Omental fat pad (tissue), 3 donors: ENCODE measurements at regions not wholly inside any gene's neighbourhood (a gene's known extent, or its start where the extent isn't known, plus 50 kb on each side); places are given as distances from the start of the nearest gene placed in this dataset.
A peak's percentile ranks its signal among the peaks of the same experiment; 100 is the strongest.

Experiments
- ATAC-seq: fragments of 150-250 bp; one replicate; pipeline ENCODE4 v1.9.1; 2016; ENCODE audit warnings: mild to moderate bottlenecking, moderate library complexity; ENCODE audit not compliant: low FRiP score
- DNase-seq: peaks from one replicate; pipeline ENCODE4 v3.0.0-alpha.2; 2019; ENCODE audit warnings: low spot score
- CTCF ChIP-seq, 3 donors: fragments of 450-650 bp; IDR thresholded peaks; one replicate each; pipeline ENCODE4 v1.5.1; 2016 to 2017; ENCODE audit warnings: antibody characterized with exemption in 3 of 3, mild to moderate bottlenecking in 3 of 3, moderate library complexity in 2 of 3

- ATAC-seq, result no peak
Measured at GRCh38 chr2:8271461-8271860, 410.4 kb upstream of the ID2 start.

GRCh38 chr2:8276026-8276425 lies 405.8 kb upstream of the ID2 start:
- ATAC-seq (no peak), DNase-seq (no peak)
- TF ChIP-seq CTCF (IDR thresholded peaks at IDR 0.05), result no peak

More at GRCh38 chr2:8271461-8271860, 410.4 kb upstream of the ID2 start:
- DNase-seq, result no peak
- TF ChIP-seq CTCF (IDR thresholded peaks at IDR 0.05), result no peak

GRCh38 chr2:8277921-8278571 lies 403.8 kb upstream of the ID2 start:
- TF ChIP-seq CTCF (IDR thresholded peaks at IDR 0.05), result no peak
- ATAC-seq, result peak; percentile 46
- no peak for DNase-seq

- no peak for TF ChIP-seq CTCF (IDR thresholded peaks at IDR 0.05)
- DNase-seq (no peak), ATAC-seq (no peak)
Measured at GRCh38 chr2:8278709-8279354, 403.0 kb upstream of the ID2 start.

GRCh38 chr2:8279506-8279905 lies 402.4 kb upstream of the ID2 start:
- DNase-seq (no peak), ATAC-seq (no peak)
- TF ChIP-seq CTCF (IDR thresholded peaks at IDR 0.05), result no peak

GRCh38 chr2:8281234-8281633 lies 400.6 kb upstream of the ID2 start:
- no peak for TF ChIP-seq CTCF (IDR thresholded peaks at IDR 0.05)
- no peak for ATAC-seq
- DNase-seq, result no peak
